ENCODE measurements at regions not wholly inside any gene's neighbourhood (a gene's known extent, or its start where the extent isn't known, plus 50 kb on each side); places are given as distances from the start of the nearest gene placed in this dataset.

- TF ChIP-seq CTCF (IDR thresholded peaks at IDR 0.05) (no peak), POLR2A (IDR thresholded peaks at IDR 0.05) (no peak), EP300 (IDR thresholded peaks at IDR 0.05) (no peak)
These were observed 462.5 kb downstream of the AMY1C start for GRCh38 chr1:104212239-104212638.
